ENCODE measurements at regions not wholly inside any gene's neighbourhood (a gene's known extent, or its start where the extent isn't known, plus 50 kb on each side); places are given as distances from the start of the nearest gene placed in this dataset.

GRCh38 chr5:116378007-116378776 is 196.4 kb downstream of the SEMA6A start:
- Histone ChIP-seq H3K4me1 (replicated peaks) (no peaks in the 10 kb centered on the region), H3K36me3 (no peaks in the 10 kb centered on the region), H3K27me3 (replicated peaks; ENCODE audit: insufficient read depth) (no peaks in the 10 kb centered on the region), H3K4me3 (no peak overlapping the region), H3K9me3 (no peaks in the 10 kb centered on the region), H3K27ac (no peak overlapping the region)
- 50% methylated on average over 12 of the region's 12 CpGs for whole genome bisulfite sequencing
- no peak for DNase-seq (ENCODE audit: low spot score)
- intact Hi-C loops (cut with DNase I) = no loop called here
- no peak for TF ChIP-seq POLR2A (IDR thresholded peaks at IDR 0.05)
- no peak for TF ChIP-seq CTCF (IDR thresholded peaks at IDR 0.05)
- no peak for TF ChIP-seq POLR2AphosphoS5 (IDR thresholded peaks at IDR 0.05)

GRCh38 chr5:116377276-116378006 is 197.2 kb downstream of the SEMA6A start:
- 85% methylated on average over 18 of the region's 18 CpGs for WGBS
- Histone ChIP-seq H3K36me3 (no peaks in the 10 kb centered on the region), H3K4me3 (no peak overlapping the region), H3K4me1 (replicated peaks) (no peaks in the 10 kb centered on the region), H3K27me3 (replicated peaks; ENCODE audit: insufficient read depth) (no peaks in the 10 kb centered on the region), H3K27ac (no peak overlapping the region), H3K9me3 (no peaks in the 10 kb centered on the region)
- TF ChIP-seq POLR2AphosphoS5 (IDR thresholded peaks at IDR 0.05) = no peak
- no peak for TF ChIP-seq POLR2A (IDR thresholded peaks at IDR 0.05)
- TF ChIP-seq CTCF (IDR thresholded peaks at IDR 0.05) = no peak
- intact Hi-C loops (cut with DNase I) = no loop called here
- no peak for DNase-seq (ENCODE audit: low spot score)

- Histone ChIP-seq H3K4me3 (no peak overlapping the region), H3K4me1 (replicated peaks) (no peaks in the 10 kb centered on the region), H3K27ac (no peak overlapping the region), H3K36me3 (no peaks in the 10 kb centered on the region), H3K9me3 (no peaks in the 10 kb centered on the region), H3K27me3 (replicated peaks; ENCODE audit: insufficient read depth) (no peaks in the 10 kb centered on the region)
- intact Hi-C loops (cut with DNase I) = no loop called here
- TF ChIP-seq POLR2AphosphoS5 (IDR thresholded peaks at IDR 0.05) = no peak
- no peak for TF ChIP-seq CTCF (IDR thresholded peaks at IDR 0.05)
- TF ChIP-seq POLR2A (IDR thresholded peaks at IDR 0.05) = no peak
- no peak for DNase-seq (ENCODE audit: low spot score)
- WGBS = 48% methylated on average over 5 of the region's 5 CpGs
These were observed 198.7 kb downstream of the SEMA6A start for GRCh38 chr5:116375926-116376325.

- TF ChIP-seq POLR2AphosphoS5 (IDR thresholded peaks at IDR 0.05) (no peak), CTCF (IDR thresholded peaks at IDR 0.05) (no peak), POLR2A (IDR thresholded peaks at IDR 0.05) (no peak)
- DNase-seq (ENCODE audit: low spot score) = no peak
- intact Hi-C loops (cut with DNase I) = no loop called here
- H3K36me3 ChIP-seq = no peaks in the 10 kb centered on the region
- no peak overlapping the region for H3K4me3 ChIP-seq
- no peaks in the 10 kb centered on the region for H3K9me3 ChIP-seq
- no peaks in the 10 kb centered on the region for H3K4me1 ChIP-seq (replicated peaks)
- 89% methylated on average over 4 of the region's 4 CpGs for WGBS
- no peaks in the 10 kb centered on the region for H3K27me3 ChIP-seq (replicated peaks; ENCODE audit: insufficient read depth)
- H3K27ac ChIP-seq = no peak overlapping the region
These were observed 200.2 kb downstream of the SEMA6A start for GRCh38 chr5:116374434-116374852.

Measured in prostate gland (tissue), 2 donors.